ENCODE measurements at regions not wholly inside any gene's neighbourhood (a gene's known extent, or its start where the extent isn't known, plus 50 kb on each side); places are given as distances from the start of the nearest gene placed in this dataset.

DNA sequence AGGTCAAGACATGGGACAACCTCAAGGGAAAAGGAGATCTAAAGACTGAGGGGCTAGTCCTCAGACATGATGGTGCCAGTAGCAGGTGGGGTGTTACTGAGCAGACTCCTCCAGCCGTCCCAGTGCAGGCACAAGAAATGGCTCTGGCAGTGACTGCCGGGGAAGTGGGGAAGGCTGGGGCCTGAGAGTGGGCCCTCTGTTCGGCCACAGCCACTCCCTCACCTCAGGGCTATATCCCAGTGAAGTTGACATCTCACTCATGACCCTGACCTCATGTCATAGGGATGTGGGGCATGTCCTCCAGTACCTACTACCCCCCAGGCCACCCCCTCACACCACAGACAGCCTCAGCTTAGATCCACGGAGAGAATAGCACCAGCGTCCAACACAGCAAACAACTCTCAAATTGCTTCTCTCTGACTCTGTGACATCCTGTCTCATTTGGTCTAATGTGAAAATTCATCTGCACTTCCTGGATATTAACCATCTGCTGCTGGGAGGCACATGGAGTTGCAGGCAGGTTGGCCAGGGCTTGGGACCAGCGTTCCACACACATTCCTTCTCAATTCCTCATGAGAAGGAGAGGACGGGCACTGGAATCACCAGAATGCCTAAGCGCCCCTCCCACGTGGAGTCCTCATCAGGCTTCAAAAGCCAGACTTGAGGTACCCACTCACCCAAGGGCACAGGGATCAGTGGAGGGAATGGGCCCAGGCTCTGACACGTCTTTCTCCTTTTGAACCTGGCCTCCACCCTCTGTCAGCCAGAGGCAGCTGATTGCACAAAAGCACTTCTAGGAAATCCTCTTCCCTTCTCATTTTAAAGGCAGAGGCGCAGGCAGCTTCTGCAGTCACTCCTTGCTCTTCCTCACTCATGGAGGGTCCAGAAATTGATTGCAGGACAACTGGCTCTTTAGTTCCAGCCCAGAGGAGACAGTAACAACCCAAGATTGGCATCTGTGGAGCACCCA lies 163.6 kb upstream of the CST7 start:
- Mint-ChIP-seq H3K27ac (no peak overlapping the region), H3K4me1 (peaks cover 8% of the 10 kb centered on the region), H3K27me3 (peaks cover 14% of the 10 kb centered on the region), H3K36me3 (no peaks in the 10 kb centered on the region), H3K9me3 (no peaks in the 10 kb centered on the region), H3K4me3 (no peak overlapping the region)
- no peak for ATAC-seq

DNA sequence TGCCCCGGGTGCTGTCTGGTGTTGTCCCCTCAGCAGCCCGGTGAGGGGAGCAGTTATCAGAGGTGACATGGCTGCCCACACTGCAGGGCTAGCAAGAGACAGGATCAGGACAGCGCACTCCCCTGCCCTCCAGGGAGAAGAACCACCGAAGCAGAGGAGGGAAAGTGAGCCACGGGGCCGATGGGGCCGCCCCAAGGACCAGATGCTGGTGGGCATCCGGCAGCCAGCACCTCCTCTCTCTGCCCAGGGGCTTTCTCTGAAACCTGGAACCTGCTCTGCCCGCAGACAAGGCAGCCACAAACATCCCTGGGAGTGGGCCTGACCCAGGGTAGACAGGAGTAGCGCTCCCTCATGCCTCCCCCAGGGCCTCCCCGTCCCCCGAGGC lies 163.0 kb upstream of the CST7 start:
- Mint-ChIP-seq H3K9me3 (no peaks in the 10 kb centered on the region), H3K36me3 (no peaks in the 10 kb centered on the region), H3K27me3 (peaks cover 14% of the 10 kb centered on the region), H3K27ac (no peak overlapping the region), H3K4me3 (no peak overlapping the region), H3K4me1 (peaks cover 2% of the 10 kb centered on the region)
- no peak for ATAC-seq

DNA sequence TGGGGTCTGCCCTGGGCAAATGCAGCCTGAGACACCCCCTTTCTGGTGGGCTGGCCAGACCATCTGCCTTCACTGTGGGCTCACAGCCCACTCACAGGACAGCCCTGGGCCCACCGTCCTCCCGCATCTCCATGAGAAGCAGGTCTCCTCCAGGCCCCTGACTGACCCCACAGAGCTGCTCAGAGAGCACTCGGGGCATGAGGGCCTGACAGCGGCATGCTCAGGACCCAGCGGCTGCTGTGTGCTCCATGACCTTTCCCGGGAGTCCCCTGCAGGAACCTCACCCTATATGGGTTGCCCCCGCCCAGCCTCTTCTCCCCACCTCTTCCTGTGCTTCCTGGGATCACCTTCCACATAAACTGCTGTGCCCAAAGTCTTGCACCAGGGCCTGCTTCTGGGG lies 162.4 kb upstream of the CST7 start:
- H3K9me3 Mint-ChIP-seq, result no peaks in the 10 kb centered on the region
- no peak for ATAC-seq
- no peak overlapping the region for H3K27ac Mint-ChIP-seq
- peaks cover 14% of the 10 kb centered on the region for H3K27me3 Mint-ChIP-seq
- H3K36me3 Mint-ChIP-seq, result no peaks in the 10 kb centered on the region
- H3K4me1 Mint-ChIP-seq, result no peaks in the 10 kb centered on the region
- no peak overlapping the region for H3K4me3 Mint-ChIP-seq

DNA sequence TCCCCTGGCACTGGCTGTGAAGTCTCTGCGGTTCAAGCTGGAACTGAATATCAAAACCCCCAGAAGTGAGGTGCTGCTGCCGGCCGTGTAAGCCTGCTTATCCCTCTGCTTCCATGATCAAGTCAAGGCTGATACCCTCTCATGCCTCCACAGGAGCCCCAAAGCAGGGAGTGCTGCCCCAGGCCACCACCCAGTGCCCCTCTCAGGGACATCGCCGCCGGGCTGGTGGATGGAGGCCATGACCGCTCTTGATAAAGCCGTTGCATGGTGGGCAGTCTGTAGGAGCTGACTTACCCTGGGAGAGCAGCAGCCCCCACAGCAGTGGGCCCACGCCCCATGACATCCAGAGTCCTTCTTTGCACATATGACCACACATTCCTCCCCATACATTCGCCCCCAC lies 162.0 kb upstream of the CST7 start:
- no peak for ATAC-seq
- H3K36me3 Mint-ChIP-seq, result no peaks in the 10 kb centered on the region
- H3K4me3 Mint-ChIP-seq, result no peak overlapping the region
- H3K9me3 Mint-ChIP-seq, result no peaks in the 10 kb centered on the region
- no peak overlapping the region for H3K27ac Mint-ChIP-seq
- H3K4me1 Mint-ChIP-seq, result no peaks in the 10 kb centered on the region
- H3K27me3 Mint-ChIP-seq, result peaks cover 14% of the 10 kb centered on the region

DNA sequence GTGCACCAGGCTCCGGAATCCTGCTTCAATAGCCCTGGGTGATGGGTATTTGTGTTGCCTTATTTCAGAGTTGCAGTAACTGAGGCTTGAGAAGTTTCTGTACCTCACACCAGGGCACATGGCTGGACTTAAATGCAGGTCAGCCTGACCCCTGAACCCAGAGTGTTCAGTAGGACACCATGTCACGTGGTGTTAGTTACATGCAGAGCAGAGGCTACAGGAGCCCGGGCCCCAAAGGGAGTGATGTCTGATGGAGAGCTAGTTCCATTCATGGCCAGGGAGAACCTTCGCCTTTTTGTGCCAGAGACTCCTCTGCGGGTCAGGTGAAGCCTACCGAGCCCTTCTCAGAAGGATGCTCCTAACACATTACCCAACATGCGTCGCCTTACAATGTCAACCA lies 161.4 kb upstream of the CST7 start:
- no peak for ATAC-seq
- Mint-ChIP-seq H3K4me3 (no peak overlapping the region), H3K27me3 (peaks cover 14% of the 10 kb centered on the region), H3K36me3 (no peaks in the 10 kb centered on the region), H3K27ac (no peak overlapping the region), H3K4me1 (no peaks in the 10 kb centered on the region), H3K9me3 (no peaks in the 10 kb centered on the region)

DNA sequence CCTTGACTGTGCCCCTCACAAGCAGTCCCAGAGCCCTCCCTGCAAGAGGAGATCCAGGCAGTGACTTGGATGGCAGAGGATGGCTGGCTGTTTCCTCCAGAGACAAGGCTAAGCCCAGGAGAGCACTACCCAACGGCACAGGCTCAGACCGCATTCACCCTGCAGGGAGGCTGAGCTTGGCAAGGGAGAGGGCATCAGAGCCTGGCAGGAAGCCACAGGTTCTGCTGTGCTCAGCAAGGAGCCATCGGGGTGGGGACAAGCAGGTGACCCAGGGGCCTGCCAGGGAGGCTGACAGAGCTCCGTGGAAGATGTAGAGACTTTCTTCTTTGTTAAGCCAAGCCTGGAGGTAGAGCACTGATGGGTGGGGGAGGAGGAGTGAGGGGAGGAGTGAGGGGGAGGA lies 159.2 kb upstream of the CST7 start:
- Mint-ChIP-seq H3K9me3 (no peaks in the 10 kb centered on the region), H3K4me3 (no peak overlapping the region), H3K36me3 (no peaks in the 10 kb centered on the region), H3K27me3 (peaks cover 14% of the 10 kb centered on the region), H3K4me1 (no peaks in the 10 kb centered on the region), H3K27ac (no peak overlapping the region)
- no peak for ATAC-seq

DNA sequence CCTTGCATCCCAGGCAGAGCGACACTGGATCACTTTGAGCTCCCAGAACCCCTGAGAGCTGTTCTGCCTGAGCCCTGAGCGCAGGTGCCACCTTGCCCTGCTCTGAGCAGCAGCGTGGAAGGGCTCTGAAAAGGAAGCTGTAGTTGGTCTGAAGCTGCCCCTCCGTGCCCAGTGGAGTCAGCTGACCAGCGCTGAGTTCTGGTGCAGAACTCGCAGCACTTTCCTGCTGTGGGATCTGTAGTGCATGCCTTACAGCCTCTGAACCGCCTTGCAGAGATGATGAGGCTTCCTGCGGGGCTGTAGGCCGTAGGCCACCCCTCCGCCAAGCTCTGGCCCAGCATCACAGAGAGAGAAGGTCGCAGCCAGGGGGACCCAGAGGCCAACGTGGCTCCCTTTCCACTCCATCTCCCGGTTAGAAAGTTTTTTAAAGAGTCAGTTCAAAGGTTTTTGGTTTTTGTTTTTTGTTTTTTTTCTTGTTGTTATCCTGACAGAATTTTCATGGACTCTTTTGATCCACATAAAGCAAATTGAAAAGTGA lies 158.3 kb upstream of the CST7 start:
- Mint-ChIP-seq H3K27me3 (peaks cover 14% of the 10 kb centered on the region), H3K9me3 (no peaks in the 10 kb centered on the region), H3K36me3 (no peaks in the 10 kb centered on the region), H3K27ac (no peak overlapping the region), H3K4me3 (no peak overlapping the region), H3K4me1 (no peaks in the 10 kb centered on the region)
- no peak for ATAC-seq

DNA sequence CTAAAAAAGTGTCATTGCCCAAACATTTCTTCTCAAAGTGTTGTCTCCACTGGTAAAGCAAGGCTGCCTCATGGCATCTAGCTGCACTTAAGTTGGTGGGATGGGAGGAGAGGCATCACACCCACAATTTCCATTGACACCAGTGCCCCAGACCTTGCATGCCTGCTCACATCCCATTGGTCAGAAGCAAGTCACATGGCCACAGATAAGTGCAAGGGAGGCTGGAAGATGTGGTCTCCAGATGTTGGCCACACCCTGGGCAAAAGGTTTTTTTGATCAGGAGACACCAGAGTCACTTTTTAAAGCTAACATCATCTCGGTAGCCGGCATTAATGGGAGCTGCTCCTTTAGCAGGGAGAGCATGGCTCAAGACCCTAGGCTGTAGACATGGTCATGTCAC lies 157.1 kb upstream of the CST7 start:
- Mint-ChIP-seq H3K27ac (no peak overlapping the region), H3K4me3 (no peak overlapping the region), H3K4me1 (no peaks in the 10 kb centered on the region), H3K9me3 (no peaks in the 10 kb centered on the region), H3K36me3 (no peaks in the 10 kb centered on the region), H3K27me3 (peaks cover 14% of the 10 kb centered on the region)
- no peak for ATAC-seq

DNA sequence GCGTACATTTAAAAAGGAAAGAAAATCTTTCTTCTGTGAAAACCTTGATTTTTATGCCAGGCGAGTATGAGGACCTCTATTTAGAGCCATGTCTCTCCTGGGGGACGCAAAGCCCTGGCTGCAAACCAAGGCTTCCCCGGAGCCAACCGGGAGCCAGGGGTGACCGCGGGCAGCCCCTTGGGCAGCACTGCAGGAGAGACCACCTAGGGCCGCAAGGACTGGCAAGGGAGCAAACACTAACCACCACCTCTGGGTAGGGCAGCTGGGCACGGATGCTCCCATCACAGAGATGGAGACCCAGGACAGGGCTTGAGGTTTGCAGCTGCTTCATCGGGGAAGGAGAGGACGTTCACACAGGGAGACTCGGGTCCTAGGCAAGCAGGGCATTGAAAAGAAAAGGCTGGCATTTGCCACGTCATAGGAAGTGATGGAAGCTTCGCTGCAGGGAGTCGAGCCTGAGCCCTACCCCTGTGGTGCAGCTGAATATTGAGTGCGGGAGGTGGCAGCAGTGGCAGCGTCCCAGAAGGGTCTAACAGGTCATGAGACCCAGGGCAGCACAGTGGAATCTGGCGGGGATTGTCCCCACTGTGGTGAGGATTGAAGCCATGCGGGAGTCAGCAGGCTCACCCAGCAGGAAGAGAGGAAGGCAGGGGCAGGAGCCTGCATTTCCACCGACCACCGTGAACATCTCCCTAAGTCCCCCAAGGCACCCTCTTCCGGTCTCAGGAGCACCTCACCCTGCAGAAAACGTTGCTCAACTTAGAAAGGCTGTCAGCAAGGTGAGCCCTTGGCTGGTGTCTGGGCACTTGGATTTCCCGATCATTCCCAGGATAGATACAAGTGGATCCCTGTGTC lies 156.2 kb upstream of the CST7 start:
- H3K9me3 Mint-ChIP-seq, result no peaks in the 10 kb centered on the region
- H3K4me1 Mint-ChIP-seq, result no peaks in the 10 kb centered on the region
- H3K27ac Mint-ChIP-seq, result no peak overlapping the region
- peaks cover 14% of the 10 kb centered on the region for H3K27me3 Mint-ChIP-seq
- no peak overlapping the region for H3K4me3 Mint-ChIP-seq
- no peaks in the 10 kb centered on the region for H3K36me3 Mint-ChIP-seq
- no peak for ATAC-seq

DNA sequence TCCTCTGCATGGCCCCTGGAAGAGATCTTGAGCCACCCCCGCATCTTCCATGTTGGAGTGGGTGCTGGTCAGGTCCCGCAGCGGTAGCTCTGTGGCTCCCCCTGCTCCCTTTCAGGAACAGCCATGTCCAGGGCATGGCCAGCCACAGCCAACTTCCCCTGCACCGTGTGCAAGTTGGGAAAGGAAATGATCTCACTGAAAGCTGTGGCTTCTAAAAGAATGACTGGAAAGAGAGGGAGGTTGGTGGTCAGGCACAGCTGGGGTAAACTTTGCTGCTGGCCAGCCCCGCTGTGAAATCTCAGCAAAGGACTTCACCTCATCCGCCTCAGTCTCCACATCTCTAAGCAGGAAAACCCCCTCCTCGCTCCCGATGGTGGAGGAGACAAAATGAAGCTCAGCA lies 153.6 kb upstream of the CST7 start:
- H3K27ac Mint-ChIP-seq, result no peak overlapping the region
- no peaks in the 10 kb centered on the region for H3K27me3 Mint-ChIP-seq
- no peaks in the 10 kb centered on the region for H3K36me3 Mint-ChIP-seq
- no peak overlapping the region for H3K4me3 Mint-ChIP-seq
- no peaks in the 10 kb centered on the region for H3K9me3 Mint-ChIP-seq
- H3K4me1 Mint-ChIP-seq, result no peaks in the 10 kb centered on the region
- no peak for ATAC-seq

DNA sequence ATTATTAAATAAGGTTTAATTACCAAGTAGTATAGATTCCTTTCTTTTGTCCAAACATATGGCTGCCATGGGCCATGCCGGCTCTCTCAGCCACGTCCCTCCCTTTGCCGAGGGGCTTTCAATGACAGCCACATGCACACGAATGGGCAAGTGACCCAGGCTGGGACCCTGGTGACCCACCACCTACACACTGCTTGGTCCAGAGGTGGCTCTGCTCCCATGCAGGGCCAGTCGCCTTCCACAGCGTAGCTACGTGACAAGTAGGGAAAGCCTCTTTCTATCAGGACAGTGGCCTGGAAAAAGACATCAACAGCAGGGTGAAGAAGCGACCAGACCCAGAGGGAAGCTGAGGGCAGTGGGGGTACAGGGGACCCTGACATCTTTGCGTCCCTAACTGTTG lies 152.8 kb upstream of the CST7 start:
- H3K4me1 Mint-ChIP-seq, result no peaks in the 10 kb centered on the region
- H3K36me3 Mint-ChIP-seq, result no peaks in the 10 kb centered on the region
- ATAC-seq, result no peak
- no peaks in the 10 kb centered on the region for H3K9me3 Mint-ChIP-seq
- H3K4me3 Mint-ChIP-seq, result no peak overlapping the region
- no peaks in the 10 kb centered on the region for H3K27me3 Mint-ChIP-seq
- no peak overlapping the region for H3K27ac Mint-ChIP-seq

DNA sequence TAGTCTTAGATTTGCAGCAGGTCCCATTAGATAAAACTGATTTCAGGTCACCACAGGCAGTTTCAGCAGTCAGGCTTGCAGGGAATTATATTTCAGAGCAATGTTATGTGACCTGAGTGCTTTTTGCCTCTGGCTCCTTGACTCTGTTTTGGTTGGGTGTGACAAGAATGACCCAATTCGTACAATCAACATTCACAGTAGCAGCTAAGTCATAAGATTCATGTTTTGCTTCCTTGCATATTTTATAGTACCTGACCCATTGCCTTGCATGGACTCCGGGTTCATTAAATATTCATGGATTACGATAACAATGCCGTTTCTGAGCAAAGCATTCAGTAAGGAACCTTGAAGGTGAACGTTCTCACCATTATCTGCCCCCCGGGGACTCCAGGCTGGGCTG lies 152.0 kb upstream of the CST7 start:
- ATAC-seq, result no peak
- no peaks in the 10 kb centered on the region for H3K27me3 Mint-ChIP-seq
- H3K27ac Mint-ChIP-seq, result no peak overlapping the region
- no peaks in the 10 kb centered on the region for H3K36me3 Mint-ChIP-seq
- no peak overlapping the region for H3K4me3 Mint-ChIP-seq
- no peaks in the 10 kb centered on the region for H3K4me1 Mint-ChIP-seq
- H3K9me3 Mint-ChIP-seq, result no peaks in the 10 kb centered on the region

DNA sequence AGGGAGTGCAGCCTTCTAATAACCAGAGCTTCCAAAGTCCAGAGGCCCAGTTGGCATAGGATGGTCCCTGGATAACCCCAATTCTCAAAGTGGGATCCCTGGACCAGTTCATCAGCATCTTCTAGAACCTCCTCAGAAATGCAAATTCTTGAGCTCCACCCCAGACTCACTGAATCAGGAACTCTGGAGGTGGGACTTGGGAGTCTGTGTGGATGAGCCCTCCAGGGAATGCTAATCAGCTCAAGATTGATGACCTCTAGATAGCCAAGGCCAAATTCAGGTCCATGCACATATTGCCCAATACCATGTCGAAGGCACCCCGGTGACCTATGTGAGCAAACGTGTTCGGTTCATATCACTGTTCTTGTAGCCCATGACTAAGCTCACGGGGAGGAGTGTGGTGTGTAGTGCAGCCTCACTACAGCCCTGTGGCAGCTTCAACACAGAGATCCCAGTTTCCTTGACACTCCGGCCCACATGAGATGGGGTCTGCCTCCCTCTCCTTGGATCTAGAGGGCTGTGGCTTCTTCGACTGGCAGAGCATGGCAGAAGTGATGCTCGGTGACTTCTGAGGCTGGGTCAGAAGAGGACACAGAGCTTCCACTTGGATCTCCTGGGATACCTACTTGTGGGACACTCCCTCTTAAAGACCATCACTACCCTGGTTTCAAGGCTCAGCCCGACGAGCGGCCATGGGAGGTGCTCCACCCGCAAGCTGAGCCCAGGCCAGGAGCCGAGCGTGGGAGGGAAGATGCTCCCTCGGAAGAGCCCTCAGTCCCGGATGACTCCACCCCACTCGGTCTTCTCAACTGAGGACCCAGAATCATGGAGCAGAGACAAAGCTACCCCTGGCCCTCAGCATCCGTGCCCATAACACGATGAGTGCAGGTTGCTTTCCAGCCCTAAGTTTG lies 151.1 kb upstream of the CST7 start:
- H3K27me3 Mint-ChIP-seq, result no peaks in the 10 kb centered on the region
- no peak overlapping the region for H3K27ac Mint-ChIP-seq
- no peaks in the 10 kb centered on the region for H3K9me3 Mint-ChIP-seq
- no peak for ATAC-seq
- no peaks in the 10 kb centered on the region for H3K4me1 Mint-ChIP-seq
- H3K4me3 Mint-ChIP-seq, result no peak overlapping the region
- no peaks in the 10 kb centered on the region for H3K36me3 Mint-ChIP-seq

DNA sequence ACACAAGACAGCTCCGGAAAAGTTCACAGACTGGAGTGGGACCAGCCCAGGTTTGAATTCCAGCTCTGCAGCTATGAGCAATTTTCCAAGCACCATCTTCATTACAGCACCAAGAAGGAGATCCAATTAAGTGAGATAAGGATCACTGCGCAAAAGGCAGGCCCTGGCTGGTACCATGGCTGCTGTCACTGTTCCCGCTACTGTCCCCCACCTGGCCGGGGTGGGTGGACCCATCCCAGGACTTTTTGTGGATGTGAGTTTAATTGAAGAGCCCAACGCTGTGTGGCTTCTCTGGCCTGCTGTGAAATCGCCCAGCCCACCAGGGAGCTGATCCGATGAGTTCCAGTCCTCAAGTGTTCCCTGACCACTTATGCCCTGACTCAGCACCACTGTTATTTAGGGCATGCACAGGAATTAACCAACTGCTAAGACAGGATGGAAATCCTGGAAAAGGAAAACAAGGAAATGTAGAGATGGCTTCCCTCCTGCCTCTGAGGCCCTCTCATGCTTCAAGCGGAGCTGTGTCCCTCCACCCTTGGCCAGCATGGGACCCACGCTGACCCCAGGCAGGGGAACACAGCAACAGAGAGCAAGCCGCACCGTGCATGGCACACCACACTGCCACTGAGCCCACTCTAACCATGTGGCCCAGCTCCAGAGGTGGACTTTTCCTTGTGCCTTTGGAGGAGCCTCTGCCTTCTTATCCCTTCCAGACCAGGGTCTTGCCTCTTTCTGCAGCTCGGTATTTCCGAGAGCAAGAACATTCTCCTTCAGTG lies 150.0 kb upstream of the CST7 start:
- Mint-ChIP-seq H3K27me3 (no peaks in the 10 kb centered on the region), H3K4me1 (no peaks in the 10 kb centered on the region), H3K9me3 (no peaks in the 10 kb centered on the region), H3K36me3 (no peaks in the 10 kb centered on the region), H3K27ac (no peak overlapping the region), H3K4me3 (no peak overlapping the region)
- ATAC-seq, result no peak

Measured in stimulated activated memory B cell treated with anti-CD40 and anti-IgM and Interleukin-4, amounts not matched to agents 10 μg/mL and 1 μg/mL and 100 μg/mL, for 72 hours (primary cell).